A673 (cell line): ENCODE measurements at regions not wholly inside any gene's neighbourhood (a gene's known extent, or its start where the extent isn't known, plus 50 kb on each side); places are given as distances from the start of the nearest gene placed in this dataset.

Source experiments
- EZH2 ChIP-seq: fragments of 200-600 bp; sonication (generic); IDR thresholded peaks from 2 replicates; pipeline ENCODE4 v1.6.1; 2017; ENCODE audit warnings: borderline replicate concordance, low read depth, mild to moderate bottlenecking, mixed read lengths, antibody characterized with exemption, low read length; ENCODE audit not compliant: poor library complexity, severe bottlenecking
- TF ChIP-seq, protein P1 (sequence below): fragments of 300-800, 200-600 bp; sonication (generic); conservative IDR thresholded peaks from 2 replicates; pipeline ENCODE4 v1.5.1; 2017; ENCODE audit warnings: low read depth, mild to moderate bottlenecking, antibody characterized with exemption, low read length, moderate library complexity, mixed read lengths

DNA sequence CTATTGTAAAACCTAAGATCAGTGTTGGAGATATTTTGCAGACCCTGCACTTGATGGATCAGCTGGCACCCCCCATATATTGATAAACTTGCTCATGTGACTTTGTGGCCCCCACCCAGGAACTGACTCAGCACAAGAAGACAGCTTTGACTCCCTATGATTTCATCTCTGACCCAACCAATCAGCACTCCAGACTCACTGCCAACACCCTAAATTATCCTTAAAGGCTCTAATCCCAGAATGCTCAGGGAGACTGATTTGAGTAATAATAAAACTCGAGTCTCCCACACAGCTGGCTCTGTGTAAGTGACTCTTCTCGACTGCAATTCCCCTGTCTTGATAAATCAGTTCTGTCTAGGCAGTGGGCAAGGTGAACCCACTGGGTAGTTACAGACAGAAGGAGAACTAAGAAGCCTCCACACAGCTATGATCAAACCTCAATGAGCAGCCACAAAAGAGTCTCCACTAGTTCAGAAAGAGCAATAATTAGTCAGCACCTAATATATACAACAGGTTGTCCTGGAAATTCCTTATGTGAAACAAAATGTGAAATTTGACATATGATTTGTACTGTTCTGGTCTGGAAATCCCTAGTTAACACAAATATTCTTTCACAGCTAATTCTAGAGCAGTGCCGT lies 52.2 kb downstream of the ACTL7B start:
- TF ChIP-seq, protein P1, sequence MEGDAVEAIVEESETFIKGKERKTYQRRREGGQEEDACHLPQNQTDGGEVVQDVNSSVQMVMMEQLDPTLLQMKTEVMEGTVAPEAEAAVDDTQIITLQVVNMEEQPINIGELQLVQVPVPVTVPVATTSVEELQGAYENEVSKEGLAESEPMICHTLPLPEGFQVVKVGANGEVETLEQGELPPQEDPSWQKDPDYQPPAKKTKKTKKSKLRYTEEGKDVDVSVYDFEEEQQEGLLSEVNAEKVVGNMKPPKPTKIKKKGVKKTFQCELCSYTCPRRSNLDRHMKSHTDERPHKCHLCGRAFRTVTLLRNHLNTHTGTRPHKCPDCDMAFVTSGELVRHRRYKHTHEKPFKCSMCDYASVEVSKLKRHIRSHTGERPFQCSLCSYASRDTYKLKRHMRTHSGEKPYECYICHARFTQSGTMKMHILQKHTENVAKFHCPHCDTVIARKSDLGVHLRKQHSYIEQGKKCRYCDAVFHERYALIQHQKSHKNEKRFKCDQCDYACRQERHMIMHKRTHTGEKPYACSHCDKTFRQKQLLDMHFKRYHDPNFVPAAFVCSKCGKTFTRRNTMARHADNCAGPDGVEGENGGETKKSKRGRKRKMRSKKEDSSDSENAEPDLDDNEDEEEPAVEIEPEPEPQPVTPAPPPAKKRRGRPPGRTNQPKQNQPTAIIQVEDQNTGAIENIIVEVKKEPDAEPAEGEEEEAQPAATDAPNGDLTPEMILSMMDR = no peak
- TF ChIP-seq EZH2 = no peak
